Gastroesophageal sphincter (tissue), 4 donors: ENCODE measurements at regions not wholly inside any gene's neighbourhood (a gene's known extent, or its start where the extent isn't known, plus 50 kb on each side); places are given as distances from the start of the nearest gene placed in this dataset.

ENCODE experiments used
- ATAC-seq: fragments of 150-250 bp; one replicate; pipeline ENCODE4 v1.9.1; 2016; ENCODE audit warnings: mild to moderate bottlenecking, moderate library complexity
- H3K27ac ChIP-seq, 4 donors: fragments of 200-600 bp; sonication (generic) in 3 of 4; 1 replicate in 3 of 4; 2 replicates in 1 of 4; pipeline ENCODE4 v1.5.1; 2016 to 2019
- H3K27me3 ChIP-seq: fragments of 200-600 bp; sonication (generic); one replicate; pipeline ENCODE4 v1.5.1; 2019
- H3K36me3 ChIP-seq, 2 donors: fragments of 200-600 bp; sonication (generic); one replicate each; pipeline ENCODE4 v1.5.1; 2019; ENCODE audit warnings: control low read depth in 1 of 2
- H3K4me1 ChIP-seq, 3 donors: fragments of 200-600 bp; sonication (generic); 1 replicate in 2 of 3; 2 replicates in 1 of 3; pipeline ENCODE4 v1.5.1; 2016 to 2019; ENCODE audit warnings: control low read depth in 2 of 3
- H3K4me3 ChIP-seq, 2 donors: fragments of 200-600 bp; sonication (generic); one replicate each; pipeline ENCODE4 v1.5.1; 2019; ENCODE audit warnings: mild to moderate bottlenecking in 1 of 2, moderate library complexity in 1 of 2
- H3K9me3 ChIP-seq, 3 donors: fragments of 200-600 bp; sonication (generic); one replicate each; pipeline ENCODE4 v1.5.1; 2017 to 2019; ENCODE audit warnings: control low read depth in 2 of 3
- CTCF ChIP-seq, 4 experiments: fragments of 200-600 bp in 2 of 4; fragments of 450-650 bp in 2 of 4; sonication (generic) in 1 of 4; IDR thresholded peaks; one replicate each; pipeline ENCODE4 v1.5.1; 2017 to 2019; ENCODE audit warnings: antibody characterized with exemption in 4 of 4, mild to moderate bottlenecking in 2 of 4, moderate library complexity in 2 of 4
- EP300 ChIP-seq: sonication (generic); formaldehyde crosslinking; IDR thresholded peaks from one replicate; pipeline ENCODE4 v1.6.1; 2017; ENCODE audit warnings: antibody characterized with exemption, mild to moderate bottlenecking
- POLR2A ChIP-seq, 2 donors: fragments of 450-650 bp; IDR thresholded peaks; one replicate each; pipeline ENCODE4 v1.6.1; 2017; ENCODE audit warnings: antibody characterized with exemption in 2 of 2, mild to moderate bottlenecking in 2 of 2, moderate library complexity in 1 of 2
- POLR2AphosphoS5 ChIP-seq: sonication (generic); formaldehyde crosslinking; IDR thresholded peaks from one replicate; pipeline ENCODE4 v1.6.1; 2017; ENCODE audit warnings: antibody characterized with exemption
- WGBS, 2 donors: methylation state at CpG; one replicate each; pipeline ENCODE4 v1.1.5; 2018; ENCODE audit warnings: low coverage in 1 of 2; 5-methylcytosine and 5-hydroxymethylcytosine counted together

GRCh38 chr9:108351571-108351970 is 504.2 kb downstream of the ACTL7B start:
- no peak overlapping the region for H3K4me3 ChIP-seq
- H3K4me1 ChIP-seq: peaks cover 0 to 10% (median 0%) of the 10 kb centered on the region in 3 donors
- TF ChIP-seq POLR2AphosphoS5 (no peak), CTCF (IDR thresholded peaks at IDR 0.05) (no peak), EP300 (no peak), POLR2A (IDR thresholded peaks at IDR 0.05) (no peak)
- no peak for ATAC-seq
- 86 to 96% methylated on average over 5 of the region's 5 CpGs for WGBS, 2 donors
- no peak overlapping the region for H3K27ac ChIP-seq
- no peaks in the 10 kb centered on the region for H3K36me3 ChIP-seq
- H3K27me3 ChIP-seq: no peaks in the 10 kb centered on the region
- no peaks in the 10 kb centered on the region for H3K9me3 ChIP-seq

- Histone ChIP-seq H3K27me3 (no peaks in the 10 kb centered on the region), H3K4me1 (peaks cover 0 to 10% (median 0%) of the 10 kb centered on the region in 3 donors), H3K4me3 (no peak overlapping the region), H3K9me3 (no peaks in the 10 kb centered on the region), H3K36me3 (no peaks in the 10 kb centered on the region), H3K27ac (peak overlapping the region in 1 of 4 donors; percentile 24)
- 62 to 68% methylated on average over 9 of the region's 9 CpGs for WGBS, 2 donors
- peak; percentile 60 for ATAC-seq
- no peak for TF ChIP-seq POLR2A (IDR thresholded peaks at IDR 0.05)
- no peak for TF ChIP-seq EP300
- TF ChIP-seq POLR2AphosphoS5: no peak
- no peak for TF ChIP-seq CTCF (IDR thresholded peaks at IDR 0.05)
Observed at GRCh38 chr9:108347463-108348188, 508.2 kb downstream of the ACTL7B start.

GRCh38 chr9:108345826-108346225 is 510.0 kb downstream of the ACTL7B start:
- no peak for ATAC-seq
- TF ChIP-seq POLR2A (IDR thresholded peaks at IDR 0.05) (no peak), CTCF (IDR thresholded peaks at IDR 0.05) (no peak), EP300 (no peak), POLR2AphosphoS5 (no peak)
- H3K4me1 ChIP-seq: peaks cover 0 to 10% (median 0%) of the 10 kb centered on the region in 3 donors
- no peaks in the 10 kb centered on the region for H3K27me3 ChIP-seq
- 39 to 50% methylated on average over 3 of the region's 3 CpGs for WGBS, 2 donors
- H3K27ac ChIP-seq: no peak overlapping the region
- H3K9me3 ChIP-seq: no peaks in the 10 kb centered on the region
- no peak overlapping the region for H3K4me3 ChIP-seq
- H3K36me3 ChIP-seq: no peaks in the 10 kb centered on the region

GRCh38 chr9:108339251-108339650 is 516.5 kb downstream of the ACTL7B start:
- Histone ChIP-seq H3K4me1 (no peaks in the 10 kb centered on the region), H3K9me3 (no peaks in the 10 kb centered on the region), H3K36me3 (no peaks in the 10 kb centered on the region), H3K27ac (no peak overlapping the region), H3K4me3 (no peak overlapping the region), H3K27me3 (no peaks in the 10 kb centered on the region)
- 26 to 56% methylated on average over 2 to 3 of the region's 3 CpGs for WGBS, 2 donors
- no peak for ATAC-seq
- no peak for TF ChIP-seq CTCF (IDR thresholded peaks at IDR 0.05)
- no peak for TF ChIP-seq POLR2A (IDR thresholded peaks at IDR 0.05)
- no peak for TF ChIP-seq EP300
- TF ChIP-seq POLR2AphosphoS5: no peak

GRCh38 chr9:108336575-108336974 is 519.2 kb downstream of the ACTL7B start:
- no peak for TF ChIP-seq EP300
- TF ChIP-seq POLR2AphosphoS5: no peak
- TF ChIP-seq CTCF (IDR thresholded peaks at IDR 0.05): no peak
- TF ChIP-seq POLR2A (IDR thresholded peaks at IDR 0.05): no peak
- no peaks in the 10 kb centered on the region for H3K27me3 ChIP-seq
- H3K27ac ChIP-seq: no peak overlapping the region
- H3K4me3 ChIP-seq: no peak overlapping the region
- no peaks in the 10 kb centered on the region for H3K36me3 ChIP-seq
- no peaks in the 10 kb centered on the region for H3K9me3 ChIP-seq
- whole genome bisulfite sequencing, 2 donors: 66 to 92% methylated on average over 2 of the region's 2 CpGs
- ATAC-seq: no peak
- no peaks in the 10 kb centered on the region for H3K4me1 ChIP-seq
